ENCODE measurements at regions not wholly inside any gene's neighbourhood (a gene's known extent, or its start where the extent isn't known, plus 50 kb on each side); places are given as distances from the start of the nearest gene placed in this dataset.

DNA sequence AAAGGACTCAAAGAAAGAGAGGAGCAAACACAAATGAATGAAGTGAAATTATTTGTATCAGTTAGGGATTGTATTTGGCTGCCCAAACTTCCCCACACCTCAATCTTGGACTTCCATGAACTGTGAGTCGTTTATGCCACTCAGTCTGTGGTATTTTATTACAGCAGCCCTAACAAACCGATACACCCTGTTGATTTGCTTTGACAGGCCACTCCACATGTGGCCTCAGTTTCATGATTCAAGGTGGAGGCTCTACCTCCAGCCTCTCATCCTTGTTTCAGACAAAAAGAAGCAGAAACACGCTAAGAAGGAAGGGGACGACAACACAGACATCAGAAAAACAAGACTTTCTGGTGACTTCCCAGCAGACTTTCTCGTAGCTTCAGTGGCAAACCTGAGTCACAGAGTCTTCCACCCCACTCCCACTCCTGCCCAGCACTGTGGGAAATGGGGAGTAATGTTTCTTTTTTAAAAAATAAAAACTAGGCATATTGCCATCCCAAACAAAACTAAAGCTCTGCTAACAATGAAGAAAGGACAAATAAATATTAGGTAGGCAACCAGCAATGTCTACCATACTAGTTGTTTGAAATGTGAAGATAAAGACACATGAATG is 52.2 kb upstream of the ABCA1 start:
- TF ChIP-seq, protein P1, sequence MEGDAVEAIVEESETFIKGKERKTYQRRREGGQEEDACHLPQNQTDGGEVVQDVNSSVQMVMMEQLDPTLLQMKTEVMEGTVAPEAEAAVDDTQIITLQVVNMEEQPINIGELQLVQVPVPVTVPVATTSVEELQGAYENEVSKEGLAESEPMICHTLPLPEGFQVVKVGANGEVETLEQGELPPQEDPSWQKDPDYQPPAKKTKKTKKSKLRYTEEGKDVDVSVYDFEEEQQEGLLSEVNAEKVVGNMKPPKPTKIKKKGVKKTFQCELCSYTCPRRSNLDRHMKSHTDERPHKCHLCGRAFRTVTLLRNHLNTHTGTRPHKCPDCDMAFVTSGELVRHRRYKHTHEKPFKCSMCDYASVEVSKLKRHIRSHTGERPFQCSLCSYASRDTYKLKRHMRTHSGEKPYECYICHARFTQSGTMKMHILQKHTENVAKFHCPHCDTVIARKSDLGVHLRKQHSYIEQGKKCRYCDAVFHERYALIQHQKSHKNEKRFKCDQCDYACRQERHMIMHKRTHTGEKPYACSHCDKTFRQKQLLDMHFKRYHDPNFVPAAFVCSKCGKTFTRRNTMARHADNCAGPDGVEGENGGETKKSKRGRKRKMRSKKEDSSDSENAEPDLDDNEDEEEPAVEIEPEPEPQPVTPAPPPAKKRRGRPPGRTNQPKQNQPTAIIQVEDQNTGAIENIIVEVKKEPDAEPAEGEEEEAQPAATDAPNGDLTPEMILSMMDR (conservative IDR thresholded peaks at IDR 0.05; ENCODE audit: low read depth, low read length), result no peak
- no peak overlapping the region for H3K4me3 ChIP-seq (ENCODE audit: low read length)
- DNase-seq (ENCODE audit: low read depth), result no peak

- no peak for DNase-seq (ENCODE audit: low read depth)
- no peak overlapping the region for H3K4me3 ChIP-seq (ENCODE audit: low read length)
- TF ChIP-seq, protein P1 (conservative IDR thresholded peaks at IDR 0.05; ENCODE audit: low read depth, low read length), result no peak
Measured at GRCh38 chr9:104981543-104982129, 53.7 kb upstream of the ABCA1 start.

GRCh38 chr9:104982543-104982942 is 54.6 kb upstream of the ABCA1 start:
- TF ChIP-seq, protein P1 (conservative IDR thresholded peaks at IDR 0.05; ENCODE audit: low read depth, low read length), result no peak
- no peak for DNase-seq (ENCODE audit: low read depth)
- no peak overlapping the region for H3K4me3 ChIP-seq (ENCODE audit: low read length)

DNA sequence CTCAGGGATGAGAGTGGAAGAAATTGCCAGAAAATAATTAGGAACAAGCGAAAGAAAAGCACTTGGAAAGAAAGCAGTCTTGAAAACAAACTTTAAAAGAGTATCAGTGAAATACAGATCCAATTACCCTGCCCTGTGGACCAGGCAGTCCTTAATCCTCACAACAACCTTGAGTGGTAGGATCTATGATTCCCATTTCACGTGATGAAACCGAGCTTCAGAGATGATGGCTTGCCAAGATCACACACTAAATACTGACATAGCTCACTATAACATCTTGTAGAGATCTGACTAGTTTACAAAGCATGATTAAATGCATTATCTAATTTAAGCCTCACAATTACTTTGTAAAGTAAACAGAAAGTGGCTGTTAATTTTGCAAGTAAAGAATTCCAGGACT is 55.5 kb upstream of the ABCA1 start:
- DNase-seq (ENCODE audit: low read depth), result no peak
- TF ChIP-seq, protein P1 (conservative IDR thresholded peaks at IDR 0.05; ENCODE audit: low read depth, low read length), result no peak
- H3K4me3 ChIP-seq (ENCODE audit: low read length), result no peak overlapping the region

DNA sequence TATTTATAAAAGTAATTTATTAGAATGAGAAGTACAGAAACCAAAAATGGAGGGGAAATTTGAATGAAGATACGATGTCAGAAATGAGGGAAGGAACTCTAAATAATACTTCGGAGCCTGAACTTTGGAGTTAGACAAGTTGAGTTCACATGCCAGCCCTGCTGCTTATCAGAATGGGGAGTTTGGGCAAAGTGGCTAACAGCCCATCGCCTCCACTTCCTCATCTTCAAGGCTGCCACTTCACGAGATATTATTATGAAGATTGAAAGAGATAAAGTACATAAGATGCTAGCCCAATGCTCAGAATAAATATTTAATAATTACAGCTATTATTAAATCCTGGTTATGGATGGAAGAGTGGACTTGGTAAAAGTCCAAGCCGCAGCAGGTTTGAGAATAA is 56.2 kb upstream of the ABCA1 start:
- no peak overlapping the region for H3K4me3 ChIP-seq (ENCODE audit: low read length)
- DNase-seq (ENCODE audit: low read depth), result no peak
- TF ChIP-seq, protein P1 (conservative IDR thresholded peaks at IDR 0.05; ENCODE audit: low read depth, low read length), result no peak

DNA sequence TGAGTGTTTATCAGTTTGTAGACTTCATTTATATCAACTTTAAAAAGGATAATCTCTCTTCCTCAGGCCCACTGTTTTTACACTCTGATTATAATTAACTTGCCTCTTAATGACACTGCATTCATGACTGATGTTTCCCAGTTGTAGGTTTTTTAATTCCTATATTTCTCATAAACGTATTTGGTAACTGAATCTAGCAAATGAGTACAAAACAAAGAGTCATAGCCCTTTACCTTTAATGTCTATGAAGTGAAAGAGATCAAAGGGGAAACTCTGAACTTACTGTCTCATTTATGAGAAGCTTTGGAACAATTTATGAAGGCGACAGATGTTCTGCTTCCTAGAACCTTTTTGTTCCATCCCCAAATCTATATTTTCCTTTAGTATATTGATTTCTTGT is 56.6 kb upstream of the ABCA1 start:
- no peak overlapping the region for H3K4me3 ChIP-seq (ENCODE audit: low read length)
- TF ChIP-seq, protein P1 (conservative IDR thresholded peaks at IDR 0.05; ENCODE audit: low read depth, low read length), result no peak

DNA sequence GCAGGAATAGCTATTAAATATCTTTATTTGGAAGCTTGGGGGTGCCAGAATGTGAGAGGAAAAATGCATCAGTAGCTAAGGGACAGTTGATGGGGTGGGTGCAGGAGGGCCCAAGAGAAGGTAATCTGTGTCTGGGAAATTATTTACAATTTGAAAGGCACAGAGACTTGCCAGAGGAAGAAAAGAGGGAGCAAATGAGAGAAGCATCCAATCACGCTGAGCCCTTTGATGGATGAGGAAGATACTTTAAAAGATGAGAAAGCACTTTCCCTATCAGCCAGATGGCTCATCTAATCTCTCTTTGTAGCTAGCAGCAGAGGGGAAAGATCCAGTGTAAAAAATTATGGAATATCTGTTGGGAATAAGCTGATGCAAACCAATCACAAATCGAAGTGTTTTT is 57.0 kb upstream of the ABCA1 start:
- TF ChIP-seq, protein P1 (conservative IDR thresholded peaks at IDR 0.05; ENCODE audit: low read depth, low read length), result no peak
- DNase-seq (ENCODE audit: low read depth), result no peak
- no peak overlapping the region for H3K4me3 ChIP-seq (ENCODE audit: low read length)

More for the DNA sequence above, 56.6 kb upstream of the ABCA1 start:
- DNase-seq (ENCODE audit: low read depth), result no peak

Data from retinal pigment epithelial cell (primary cell).